GM21786 (cell line): ENCODE measurements at regions not wholly inside any gene's neighbourhood (a gene's known extent, or its start where the extent isn't known, plus 50 kb on each side); places are given as distances from the start of the nearest gene placed in this dataset.

Source experiments
- ATAC-seq: cut with Tn5 transposase; IDR thresholded peaks from one replicate; pipeline ENCODE4 v1.9.1; 2021; ENCODE audit not compliant: unreplicated experiment

- no peak for ATAC-seq
Measured at GRCh38 chr5:66540078-66540477, 56.1 kb upstream of the MAST4 start.

- no peak for ATAC-seq
Measured at GRCh38 chr5:66542711-66543110, 53.5 kb upstream of the MAST4 start.
